ENCODE measurements at regions not wholly inside any gene's neighbourhood (a gene's known extent, or its start where the extent isn't known, plus 50 kb on each side); places are given as distances from the start of the nearest gene placed in this dataset.

DNA sequence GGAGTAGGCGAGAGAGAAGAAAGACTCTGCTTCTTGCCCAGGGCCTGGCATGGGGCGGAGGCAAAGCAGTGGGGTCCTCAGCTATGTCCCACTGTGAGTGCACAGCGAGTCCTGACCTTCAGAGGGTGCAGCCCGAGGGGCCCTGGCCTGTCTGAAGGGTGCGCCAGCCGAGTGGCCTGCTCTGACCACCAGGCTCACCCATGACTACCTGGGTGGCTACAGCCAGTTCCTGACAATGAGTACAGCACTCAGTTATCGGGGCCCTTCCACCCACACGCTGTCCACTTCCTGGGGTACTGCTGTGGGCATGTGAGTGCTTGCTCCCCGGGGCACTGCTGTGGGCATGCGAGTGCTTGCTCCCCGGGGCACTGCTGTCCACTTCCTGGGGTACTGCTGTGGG lies 74.1 kb upstream of the B3GAT1 start:
- no peak overlapping the region for H3K4me3 ChIP-seq (ENCODE audit: insufficient read depth, low read length)
- no peaks in the 10 kb centered on the region for H3K36me3 ChIP-seq (ENCODE audit: insufficient read depth, low read length)
- no peaks in the 10 kb centered on the region for H3K4me1 ChIP-seq (ENCODE audit: insufficient read depth, low read length)
- H3K4me2 ChIP-seq (ENCODE audit: insufficient read depth, low read length) = no peak overlapping the region
- no peak overlapping the region for H2AFZ ChIP-seq (ENCODE audit: low read length)
- no peaks in the 10 kb centered on the region for H3K27me3 ChIP-seq (ENCODE audit: insufficient read depth, low read length)
- H3K27ac ChIP-seq (ENCODE audit: low read depth, low read length) = no peak overlapping the region
- TF ChIP-seq, protein P1, sequence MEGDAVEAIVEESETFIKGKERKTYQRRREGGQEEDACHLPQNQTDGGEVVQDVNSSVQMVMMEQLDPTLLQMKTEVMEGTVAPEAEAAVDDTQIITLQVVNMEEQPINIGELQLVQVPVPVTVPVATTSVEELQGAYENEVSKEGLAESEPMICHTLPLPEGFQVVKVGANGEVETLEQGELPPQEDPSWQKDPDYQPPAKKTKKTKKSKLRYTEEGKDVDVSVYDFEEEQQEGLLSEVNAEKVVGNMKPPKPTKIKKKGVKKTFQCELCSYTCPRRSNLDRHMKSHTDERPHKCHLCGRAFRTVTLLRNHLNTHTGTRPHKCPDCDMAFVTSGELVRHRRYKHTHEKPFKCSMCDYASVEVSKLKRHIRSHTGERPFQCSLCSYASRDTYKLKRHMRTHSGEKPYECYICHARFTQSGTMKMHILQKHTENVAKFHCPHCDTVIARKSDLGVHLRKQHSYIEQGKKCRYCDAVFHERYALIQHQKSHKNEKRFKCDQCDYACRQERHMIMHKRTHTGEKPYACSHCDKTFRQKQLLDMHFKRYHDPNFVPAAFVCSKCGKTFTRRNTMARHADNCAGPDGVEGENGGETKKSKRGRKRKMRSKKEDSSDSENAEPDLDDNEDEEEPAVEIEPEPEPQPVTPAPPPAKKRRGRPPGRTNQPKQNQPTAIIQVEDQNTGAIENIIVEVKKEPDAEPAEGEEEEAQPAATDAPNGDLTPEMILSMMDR (IDR thresholded peaks at IDR 0.05; ENCODE audit: extremely low read depth, low read depth, low read length) = no peak
- peaks cover 2% of the 10 kb centered on the region for H3K9me3 ChIP-seq (ENCODE audit: low read depth, low read length)
- DNase-seq (ENCODE audit: insufficient read length, low spot score, missing footprints) = peak; percentile 66
- no peaks in the 10 kb centered on the region for H3K79me2 ChIP-seq (ENCODE audit: insufficient read depth, low read length)
- H4K20me1 ChIP-seq (ENCODE audit: insufficient read depth, low read length) = no peaks in the 10 kb centered on the region

DNA sequence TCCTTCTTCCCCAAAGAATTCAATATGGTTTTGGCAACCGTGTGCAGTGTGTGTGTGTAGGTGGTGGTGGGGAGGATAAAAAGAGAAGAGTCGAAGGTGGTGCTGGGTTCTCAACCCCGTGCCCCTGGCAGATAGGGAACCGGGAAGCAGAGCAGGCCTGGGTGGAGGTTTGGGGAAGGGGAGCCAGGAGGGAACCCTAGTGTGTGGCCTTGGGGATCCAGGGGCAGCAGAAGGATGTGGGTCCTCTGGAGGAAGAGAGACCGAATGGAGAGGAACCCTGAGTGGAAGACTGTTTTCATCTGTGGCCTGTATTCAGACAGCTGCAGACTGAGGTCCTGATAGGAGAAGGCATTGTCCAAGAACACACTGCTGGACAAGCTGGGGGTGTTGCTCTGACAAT lies 73.3 kb upstream of the B3GAT1 start:
- no peaks in the 10 kb centered on the region for H3K4me1 ChIP-seq (ENCODE audit: insufficient read depth, low read length)
- no peak overlapping the region for H3K27ac ChIP-seq (ENCODE audit: low read depth, low read length)
- H4K20me1 ChIP-seq (ENCODE audit: insufficient read depth, low read length) = no peaks in the 10 kb centered on the region
- H2AFZ ChIP-seq (ENCODE audit: low read length) = no peak overlapping the region
- H3K27me3 ChIP-seq (ENCODE audit: insufficient read depth, low read length) = no peaks in the 10 kb centered on the region
- DNase-seq (ENCODE audit: insufficient read length, low spot score, missing footprints) = peak; percentile 75
- H3K36me3 ChIP-seq (ENCODE audit: insufficient read depth, low read length) = no peaks in the 10 kb centered on the region
- no peak overlapping the region for H3K4me2 ChIP-seq (ENCODE audit: insufficient read depth, low read length)
- no peaks in the 10 kb centered on the region for H3K79me2 ChIP-seq (ENCODE audit: insufficient read depth, low read length)
- no peak overlapping the region for H3K4me3 ChIP-seq (ENCODE audit: insufficient read depth, low read length)
- TF ChIP-seq, protein P1 (IDR thresholded peaks at IDR 0.05; ENCODE audit: extremely low read depth, low read depth, low read length) = no peak
- peaks cover 4% of the 10 kb centered on the region for H3K9me3 ChIP-seq (ENCODE audit: low read depth, low read length)

DNA sequence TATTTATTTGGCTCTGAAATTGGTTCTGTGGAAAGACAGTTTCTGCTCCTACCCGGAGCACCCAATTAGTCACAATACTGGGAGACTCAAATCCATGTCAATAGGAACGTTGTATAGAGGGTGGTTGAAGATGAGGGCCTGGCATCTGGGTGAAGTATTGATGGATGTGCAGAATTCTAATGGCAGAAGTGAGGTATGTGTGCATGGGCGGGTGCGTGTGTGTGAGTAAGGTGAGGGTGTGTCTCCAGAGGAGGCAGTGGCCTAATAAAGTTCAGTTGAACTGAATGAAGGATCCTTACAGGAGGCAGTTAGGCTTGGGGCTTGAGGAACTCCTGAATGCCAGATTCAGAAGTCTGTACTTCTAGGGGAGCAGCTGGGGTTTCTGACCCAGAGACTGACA lies 71.8 kb upstream of the B3GAT1 start:
- no peaks in the 10 kb centered on the region for H3K36me3 ChIP-seq (ENCODE audit: insufficient read depth, low read length)
- DNase-seq (ENCODE audit: insufficient read length, low spot score, missing footprints) = peak; percentile 17
- no peak overlapping the region for H2AFZ ChIP-seq (ENCODE audit: low read length)
- no peak overlapping the region for H3K27ac ChIP-seq (ENCODE audit: low read depth, low read length)
- TF ChIP-seq, protein P1 (IDR thresholded peaks at IDR 0.05; ENCODE audit: extremely low read depth, low read depth, low read length) = no peak
- no peaks in the 10 kb centered on the region for H4K20me1 ChIP-seq (ENCODE audit: insufficient read depth, low read length)
- H3K4me1 ChIP-seq (ENCODE audit: insufficient read depth, low read length) = no peaks in the 10 kb centered on the region
- peaks cover 2% of the 10 kb centered on the region for H3K9me3 ChIP-seq (ENCODE audit: low read depth, low read length)
- H3K4me2 ChIP-seq (ENCODE audit: insufficient read depth, low read length) = no peak overlapping the region
- no peaks in the 10 kb centered on the region for H3K27me3 ChIP-seq (ENCODE audit: insufficient read depth, low read length)
- no peak overlapping the region for H3K4me3 ChIP-seq (ENCODE audit: insufficient read depth, low read length)
- H3K79me2 ChIP-seq (ENCODE audit: insufficient read depth, low read length) = no peaks in the 10 kb centered on the region

DNA sequence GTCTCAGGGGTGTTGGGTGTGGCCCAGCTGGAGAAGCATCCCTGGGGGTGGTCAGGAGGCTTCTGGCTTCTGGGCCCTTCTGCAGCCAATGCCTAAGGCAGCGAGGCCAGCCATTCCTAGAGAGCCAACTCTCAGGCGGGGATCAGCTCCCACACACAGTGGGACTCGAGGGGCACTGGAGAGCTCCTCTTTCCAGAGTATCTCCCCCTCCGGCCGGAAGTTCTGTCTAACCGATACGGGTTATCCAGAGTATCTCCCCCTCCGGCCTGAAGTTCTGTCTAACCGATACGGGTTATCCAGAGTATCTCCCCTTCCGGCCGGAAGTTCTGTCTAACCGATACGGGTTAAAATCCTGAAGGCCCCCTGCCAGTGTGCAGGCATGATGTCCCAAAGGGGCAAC lies 71.2 kb upstream of the B3GAT1 start:
- H3K4me3 ChIP-seq (ENCODE audit: insufficient read depth, low read length) = no peak overlapping the region
- H3K4me2 ChIP-seq (ENCODE audit: insufficient read depth, low read length) = no peak overlapping the region
- H3K9me3 ChIP-seq (ENCODE audit: low read depth, low read length) = peaks cover 1% of the 10 kb centered on the region
- H3K36me3 ChIP-seq (ENCODE audit: insufficient read depth, low read length) = no peaks in the 10 kb centered on the region
- no peaks in the 10 kb centered on the region for H3K27me3 ChIP-seq (ENCODE audit: insufficient read depth, low read length)
- H3K27ac ChIP-seq (ENCODE audit: low read depth, low read length) = no peak overlapping the region
- no peaks in the 10 kb centered on the region for H3K79me2 ChIP-seq (ENCODE audit: insufficient read depth, low read length)
- peak; percentile 45 for DNase-seq (ENCODE audit: insufficient read length, low spot score, missing footprints)
- H2AFZ ChIP-seq (ENCODE audit: low read length) = no peak overlapping the region
- no peaks in the 10 kb centered on the region for H3K4me1 ChIP-seq (ENCODE audit: insufficient read depth, low read length)
- no peaks in the 10 kb centered on the region for H4K20me1 ChIP-seq (ENCODE audit: insufficient read depth, low read length)
- TF ChIP-seq, protein P1 (IDR thresholded peaks at IDR 0.05; ENCODE audit: extremely low read depth, low read depth, low read length) = no peak

All from osteoblast (primary cell).